GM18861 (cell line): ENCODE measurements at regions not wholly inside any gene's neighbourhood (a gene's known extent, or its start where the extent isn't known, plus 50 kb on each side); places are given as distances from the start of the nearest gene placed in this dataset.
"Not testable (repeated sequence)": the region's sequence is repeated elsewhere in the genome, so short reads cannot be mapped to it uniquely, and the experiment has no call there.

Experiments used
- ATAC-seq: cut with Tn5 transposase; IDR thresholded peaks from one replicate; pipeline ENCODE4 v1.9.1; 2021; ENCODE audit not compliant: unreplicated experiment

DNA sequence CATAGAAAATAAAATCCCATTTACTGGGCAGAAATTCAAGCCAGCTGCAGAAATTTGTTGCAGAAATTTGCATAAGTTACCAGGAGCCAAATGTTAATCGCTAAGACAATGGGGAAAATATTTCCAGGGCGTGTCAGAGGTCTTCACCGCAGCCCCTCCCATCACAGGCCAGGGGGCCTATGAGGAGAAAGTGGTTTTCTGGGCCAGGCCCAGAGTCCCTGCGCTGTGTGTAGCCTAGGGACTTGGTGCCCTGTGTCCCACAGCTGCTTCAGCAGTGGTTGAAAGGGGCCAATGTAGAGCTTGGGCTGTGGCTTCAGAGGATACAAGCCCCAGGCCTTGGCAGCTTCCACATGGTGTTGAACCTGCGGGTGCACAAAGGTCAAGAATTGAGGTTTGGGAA is 278.9 kb upstream of the PCDH9 start:
- ATAC-seq: no peak

DNA sequence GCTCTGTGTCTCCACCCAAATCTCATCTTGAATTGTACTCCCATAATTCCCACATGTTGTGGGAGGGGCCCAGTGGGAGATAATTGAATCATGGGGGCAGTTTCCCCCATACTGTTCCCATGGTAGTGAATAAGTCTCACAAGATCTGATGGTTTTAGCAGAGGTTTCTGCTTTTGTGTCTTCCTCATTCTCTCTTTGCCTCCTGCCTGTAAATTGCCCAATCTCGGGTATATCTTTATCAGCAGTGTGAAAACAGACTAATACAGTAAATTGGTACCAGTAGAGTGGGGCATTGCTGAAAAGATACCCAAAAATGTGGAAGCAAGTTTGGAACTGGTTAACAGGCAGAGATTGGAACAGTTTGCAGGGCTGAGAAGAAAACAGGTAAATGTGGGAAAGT is 278.1 kb upstream of the PCDH9 start:
- not testable (repeated sequence) for ATAC-seq

DNA sequence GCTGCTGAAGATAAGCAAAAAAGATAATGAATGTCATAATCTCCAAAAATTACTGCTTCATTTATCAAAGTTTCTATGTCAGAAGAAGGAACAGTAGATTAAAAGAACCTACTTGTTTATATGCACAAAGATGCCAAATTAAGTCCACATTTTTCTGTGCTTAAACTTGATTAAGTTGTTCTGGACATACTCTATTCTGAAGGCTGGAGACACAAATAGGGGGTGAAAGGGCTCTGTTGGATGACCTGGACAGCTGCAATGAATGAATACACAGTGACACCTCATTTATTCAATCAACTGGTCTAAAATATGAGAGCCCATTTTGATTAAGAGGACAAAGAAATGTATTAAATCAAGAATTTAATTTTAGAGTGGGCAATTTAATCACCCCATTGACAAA is 276.3 kb upstream of the PCDH9 start:
- ATAC-seq: no peak

DNA sequence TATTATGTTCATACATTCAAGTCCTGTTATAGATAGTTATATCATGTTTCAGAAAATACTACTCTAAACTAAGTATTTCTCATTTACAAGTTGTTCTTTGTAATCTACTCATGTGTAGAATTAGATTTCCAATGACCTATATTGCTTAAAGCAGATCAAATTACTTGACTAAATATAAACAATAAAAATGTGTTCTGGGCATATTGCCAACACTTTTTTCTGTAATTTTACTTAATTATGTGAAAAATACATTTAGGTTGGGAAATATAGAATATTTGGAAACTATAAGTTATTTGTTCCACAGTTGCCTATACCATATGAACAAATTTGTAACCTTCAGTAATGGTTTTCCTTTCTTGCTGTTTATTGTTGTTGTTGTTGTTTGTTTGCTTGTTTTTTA is 275.2 kb upstream of the PCDH9 start:
- no peak for ATAC-seq

DNA sequence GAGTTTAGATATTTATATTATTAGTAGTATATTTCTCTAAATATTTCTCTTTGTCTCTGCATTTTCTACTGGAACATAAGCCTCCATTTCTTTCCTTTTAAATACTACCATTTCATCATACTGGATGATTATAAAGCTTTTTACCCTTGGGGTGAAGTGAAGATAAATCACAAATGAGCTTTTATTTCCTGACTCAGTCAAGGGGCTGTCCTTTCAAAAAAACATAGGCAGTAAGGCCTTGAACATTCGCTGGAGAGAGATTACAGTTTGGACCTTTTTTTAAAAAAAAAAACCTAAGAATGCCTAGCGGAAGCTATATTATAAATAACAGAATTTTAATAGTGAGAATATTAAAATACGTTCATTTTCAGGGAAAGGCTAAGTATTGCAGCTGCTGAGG is 268.8 kb upstream of the PCDH9 start:
- no peak for ATAC-seq

DNA sequence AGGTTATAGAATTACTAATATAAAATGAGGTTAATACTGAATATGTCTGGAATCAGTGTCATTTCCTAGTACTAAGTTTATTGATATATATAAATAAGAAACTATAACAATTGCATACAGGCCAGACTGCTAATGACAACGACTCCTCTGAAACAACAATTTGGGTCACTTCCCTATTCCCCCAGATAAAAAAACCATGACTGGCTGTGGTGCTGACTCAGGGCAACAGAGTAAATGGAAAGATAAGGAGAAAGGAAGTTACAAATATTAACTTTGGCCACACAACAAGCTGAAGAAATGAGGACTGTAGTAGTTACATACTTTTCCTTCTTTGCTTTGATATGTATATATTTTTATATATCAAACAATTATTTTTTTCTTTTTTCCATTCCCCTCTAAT is 263.7 kb upstream of the PCDH9 start:
- no peak for ATAC-seq

DNA sequence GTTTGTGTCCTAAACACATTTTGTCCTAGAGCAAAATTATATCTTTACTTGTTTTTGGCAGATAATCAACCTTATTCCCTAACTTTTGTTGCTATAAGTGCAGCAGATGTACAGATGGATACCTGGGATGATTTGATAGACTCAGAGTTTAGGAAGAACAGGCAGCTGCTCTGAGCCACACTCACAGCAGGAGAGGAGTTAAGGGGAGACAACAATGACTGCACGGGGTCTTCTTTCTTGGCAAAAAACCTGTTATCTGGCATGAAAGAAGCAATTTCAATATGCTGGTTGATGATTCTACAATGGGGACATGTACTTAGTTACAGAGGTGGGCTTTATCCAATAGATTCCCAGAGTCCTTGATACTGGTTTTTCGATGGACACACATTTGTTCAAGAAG is 258.9 kb upstream of the PCDH9 start:
- ATAC-seq: no peak

DNA sequence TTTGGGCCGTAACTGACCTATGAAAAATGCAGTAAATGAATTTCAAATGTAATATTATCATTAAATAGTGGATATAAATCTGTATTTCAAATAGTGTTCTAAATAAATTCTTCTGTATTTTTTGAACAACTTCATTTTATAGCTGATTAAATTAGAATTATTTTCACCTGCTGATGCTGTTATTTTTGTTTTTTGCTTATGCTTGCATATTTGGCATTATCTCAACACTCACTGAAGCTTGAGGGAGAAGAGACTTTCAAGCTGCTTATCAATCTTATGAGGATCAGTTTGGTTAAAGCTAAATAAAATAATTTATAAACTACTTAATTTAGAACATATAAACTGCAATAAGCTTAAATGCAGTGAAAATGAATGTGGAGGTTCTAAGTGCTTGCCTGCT is 251.3 kb upstream of the PCDH9 start:
- ATAC-seq: no peak

DNA sequence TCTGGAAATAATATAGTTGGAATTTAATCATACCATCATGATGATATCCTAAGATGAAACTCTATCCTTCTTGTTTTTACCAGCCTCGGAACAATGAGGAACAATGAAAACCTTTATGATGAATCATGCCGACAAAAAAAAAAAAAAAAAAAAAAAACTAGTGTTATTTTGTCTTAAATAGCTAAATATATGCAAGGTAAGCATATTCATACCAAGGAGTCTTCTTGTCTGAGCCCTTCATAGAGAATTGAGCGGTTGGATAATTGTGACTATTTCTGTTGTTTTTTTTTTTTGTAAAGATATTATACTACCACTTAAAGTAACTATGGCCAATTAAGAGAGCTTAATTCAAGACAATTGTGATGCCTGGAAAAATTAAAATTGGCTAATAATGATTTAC is 244.0 kb upstream of the PCDH9 start:
- no peak for ATAC-seq

DNA sequence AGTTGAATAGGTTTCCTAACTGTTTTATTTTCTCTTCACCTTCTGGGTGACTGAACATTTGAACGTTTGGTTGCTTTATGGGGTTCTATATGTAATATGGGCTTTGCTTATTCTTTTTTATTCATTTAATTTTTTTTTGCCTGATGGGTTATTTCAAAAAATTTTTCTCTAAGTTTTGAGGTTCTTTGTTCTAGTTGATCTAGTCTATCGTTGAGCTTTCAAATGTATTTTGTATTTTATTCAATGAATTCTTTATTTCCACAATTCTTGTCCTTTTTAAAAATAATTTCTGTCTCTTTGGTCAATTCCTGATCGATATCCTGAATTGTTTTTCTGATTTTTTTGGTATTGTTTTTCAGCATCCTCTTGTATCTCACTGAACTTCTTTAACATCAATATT is 239.5 kb upstream of the PCDH9 start:
- no peak for ATAC-seq

DNA sequence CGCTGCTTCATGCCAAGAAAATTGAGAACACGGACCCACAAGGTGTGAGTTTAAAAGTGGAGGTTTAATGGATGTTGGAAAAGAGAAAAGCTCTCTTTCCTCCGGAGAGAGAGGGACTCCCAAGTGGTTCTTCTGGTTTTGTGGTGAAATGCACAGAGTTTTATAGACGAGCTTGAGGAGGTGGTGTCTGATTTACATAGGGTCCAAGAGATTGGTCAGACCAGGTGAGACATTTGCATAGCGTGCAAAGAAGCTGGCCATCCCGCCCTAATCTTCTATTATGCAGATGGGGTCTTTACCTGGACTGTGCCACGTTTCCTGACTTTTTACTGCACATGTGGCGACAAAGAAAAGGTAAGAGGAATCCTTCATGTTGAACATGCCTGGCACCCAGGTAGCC is 236.4 kb upstream of the PCDH9 start:
- no peak for ATAC-seq

DNA sequence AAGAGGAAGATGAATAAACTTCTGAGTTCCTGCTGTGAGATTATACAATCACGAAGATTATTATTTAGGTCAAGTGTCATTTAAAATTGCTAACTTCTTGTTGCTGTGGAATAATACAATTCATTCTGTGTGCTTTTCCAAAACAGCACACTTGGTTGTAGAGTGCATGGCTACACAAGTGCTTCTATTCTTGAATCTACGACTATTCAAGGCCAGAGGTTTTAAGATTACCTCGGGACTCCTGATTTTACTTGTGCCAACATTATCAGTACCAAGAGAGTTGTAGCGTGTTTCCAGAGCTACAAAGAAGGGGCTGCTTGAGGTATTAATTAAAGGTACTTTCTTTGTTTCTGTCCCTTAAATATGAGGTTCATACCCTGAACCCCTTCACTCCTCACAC is 234.0 kb upstream of the PCDH9 start:
- no peak for ATAC-seq

DNA sequence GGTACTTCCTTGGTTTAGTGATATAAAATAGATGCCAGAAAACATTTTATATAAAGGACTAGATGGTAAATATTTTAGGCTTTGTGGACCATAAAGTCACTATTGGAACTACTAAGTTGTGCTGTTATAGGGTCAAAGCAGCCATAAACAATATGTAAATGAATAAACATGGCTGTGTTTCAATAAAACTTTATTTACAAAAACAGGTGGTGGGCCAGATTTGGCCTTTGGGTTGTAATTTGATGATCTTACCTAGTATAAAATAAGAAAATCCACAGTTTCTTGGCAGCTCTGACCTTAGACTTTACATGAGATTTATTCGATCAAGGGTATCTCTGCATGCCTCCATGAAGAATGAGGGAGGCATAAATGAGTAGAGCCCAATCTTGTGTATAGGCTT is 232.0 kb upstream of the PCDH9 start:
- no peak for ATAC-seq

DNA sequence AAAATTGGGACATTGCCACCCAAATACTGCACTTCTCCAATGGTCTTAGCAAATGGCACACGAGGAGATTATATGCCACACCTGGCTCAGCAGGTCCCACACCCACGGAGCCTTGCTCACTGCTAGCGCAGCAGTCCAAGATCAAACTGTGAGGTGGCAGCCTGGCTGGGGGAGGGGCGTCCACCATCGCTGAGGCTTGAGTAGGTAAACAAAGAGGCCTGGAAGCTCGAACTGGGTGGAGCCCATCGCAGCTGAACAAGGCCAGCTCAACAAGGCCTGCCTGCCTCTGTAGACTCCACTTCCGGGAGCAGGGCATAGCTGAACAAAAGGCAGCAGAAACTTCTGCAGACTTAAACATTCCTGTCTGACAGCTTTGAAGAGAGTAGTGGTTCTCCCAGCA is 222.4 kb upstream of the PCDH9 start:
- not testable (repeated sequence) for ATAC-seq

DNA sequence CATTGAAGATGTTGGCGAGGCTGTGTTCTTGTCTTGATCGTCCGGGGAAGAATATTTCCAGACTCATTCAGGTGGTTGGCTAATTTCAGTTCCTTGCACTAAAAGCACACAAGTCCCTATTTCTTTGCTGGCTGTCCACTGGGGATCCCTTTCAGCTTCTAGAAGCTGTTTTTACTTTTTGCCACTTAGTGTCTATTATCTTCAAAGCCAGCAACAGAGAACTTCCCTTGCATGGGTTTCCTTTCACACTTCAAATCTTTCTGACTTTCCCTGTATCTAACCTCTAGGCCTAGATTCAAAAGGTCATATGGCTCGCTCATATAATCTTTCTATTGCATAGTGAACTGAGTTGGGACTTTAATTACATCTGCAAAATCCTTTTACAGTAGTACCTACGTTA is 215.3 kb upstream of the PCDH9 start:
- no peak for ATAC-seq

DNA sequence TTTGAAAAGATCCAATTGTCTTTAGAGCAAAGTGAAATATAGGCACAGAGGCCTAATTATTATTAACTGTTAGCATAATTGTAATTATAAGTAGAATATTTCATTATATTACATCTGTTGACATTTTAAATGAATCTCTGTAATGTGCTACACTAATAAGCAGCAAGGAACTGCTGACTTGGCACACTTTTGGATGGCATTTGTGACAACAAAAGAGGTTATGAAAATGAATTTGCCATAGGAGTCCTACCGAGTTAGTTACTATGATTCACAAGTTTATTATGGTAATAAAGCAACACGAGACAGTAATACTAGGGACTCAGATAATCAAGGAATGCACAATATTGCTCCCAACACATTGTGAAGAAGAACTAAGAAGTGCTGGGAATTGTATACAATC is 213.8 kb upstream of the PCDH9 start:
- ATAC-seq: no peak

DNA sequence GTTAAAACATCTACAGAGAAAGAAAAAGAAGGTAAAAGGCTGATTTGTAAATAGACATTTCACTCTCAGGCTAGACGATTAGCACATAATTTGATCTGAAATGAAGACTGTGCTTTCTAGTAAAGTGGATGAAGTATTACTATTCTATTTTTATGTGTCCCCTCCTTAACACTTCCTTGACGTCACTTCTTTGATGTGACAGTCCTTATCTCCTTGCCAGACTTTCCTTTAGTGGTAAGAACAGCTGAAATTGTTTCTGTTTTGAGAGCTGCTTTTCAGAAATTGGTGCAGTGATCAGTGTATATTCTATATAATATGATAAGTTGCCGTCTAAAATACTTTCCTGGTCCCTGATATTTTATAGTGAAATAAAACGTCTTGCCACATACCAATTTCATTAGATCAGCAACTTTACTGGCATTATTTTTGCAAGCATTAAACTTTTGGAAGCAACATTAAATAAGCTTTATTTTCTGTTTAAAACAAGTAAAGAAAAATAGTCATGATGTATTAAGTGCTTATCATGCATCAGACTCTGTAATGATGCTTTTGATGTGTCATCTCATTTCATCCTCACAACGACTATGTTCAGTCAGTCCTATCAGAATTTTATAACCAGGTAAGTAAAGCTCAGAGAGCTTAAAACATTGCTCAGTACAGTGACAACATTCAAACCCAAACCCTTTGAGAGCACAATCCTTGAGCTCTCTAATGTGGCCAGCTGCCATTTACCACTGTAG is 210.3 kb upstream of the PCDH9 start:
- ATAC-seq: no peak

DNA sequence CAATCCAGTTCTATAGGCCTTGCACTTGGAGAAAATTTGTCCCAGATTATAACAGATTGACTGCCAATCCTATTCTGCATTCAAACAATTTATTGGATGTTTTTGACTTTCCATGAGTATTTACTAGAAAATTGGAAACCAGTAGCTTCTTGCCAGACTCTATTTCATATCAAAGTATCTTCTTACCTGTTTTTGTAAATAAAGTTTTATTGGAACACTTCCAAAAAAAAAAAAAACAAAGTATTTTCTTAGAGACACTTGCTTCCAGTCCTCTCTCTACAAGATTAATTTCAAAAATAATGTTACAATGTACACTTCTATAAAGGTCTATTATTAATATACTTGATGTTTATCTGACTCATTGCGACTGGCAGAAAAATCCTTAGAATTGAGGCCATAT is 209.2 kb upstream of the PCDH9 start:
- ATAC-seq: no peak

DNA sequence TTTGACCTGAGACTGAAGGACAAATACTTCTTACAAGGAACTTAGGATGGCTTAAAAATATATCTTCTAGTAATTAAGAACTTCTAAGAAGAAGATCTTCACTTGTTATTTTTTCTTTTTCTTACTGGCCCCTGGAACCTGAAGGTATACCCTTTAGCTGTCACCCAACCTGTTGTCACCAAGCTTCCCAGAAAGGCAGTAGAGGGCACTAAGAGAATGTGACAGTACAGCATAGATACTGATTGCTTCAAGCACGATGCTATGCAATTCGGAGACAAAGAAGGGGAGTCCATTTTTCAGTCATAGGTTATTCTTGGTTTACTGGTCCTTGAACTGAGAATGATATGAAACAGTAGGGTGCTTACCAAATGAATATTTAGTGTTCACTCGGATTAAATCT is 208.3 kb upstream of the PCDH9 start:
- no peak for ATAC-seq

DNA sequence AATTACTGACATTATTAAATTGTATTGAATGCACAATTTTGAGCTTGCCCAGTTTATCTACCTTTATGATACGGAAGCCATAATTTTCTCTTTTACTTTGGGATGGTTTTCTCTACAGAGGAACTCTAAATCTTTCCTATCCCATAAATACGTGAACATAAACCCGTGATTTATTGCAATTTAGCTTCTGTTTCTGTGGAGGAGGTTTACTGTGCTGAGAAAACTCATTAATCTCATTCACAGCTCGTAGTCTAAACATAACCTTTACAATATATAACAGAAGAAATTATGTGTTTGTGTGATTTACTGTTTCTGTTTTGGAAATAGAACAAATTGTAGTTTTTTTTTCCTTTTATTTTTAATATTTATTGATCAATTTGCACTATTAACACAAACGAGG is 207.1 kb upstream of the PCDH9 start:
- ATAC-seq: no peak

DNA sequence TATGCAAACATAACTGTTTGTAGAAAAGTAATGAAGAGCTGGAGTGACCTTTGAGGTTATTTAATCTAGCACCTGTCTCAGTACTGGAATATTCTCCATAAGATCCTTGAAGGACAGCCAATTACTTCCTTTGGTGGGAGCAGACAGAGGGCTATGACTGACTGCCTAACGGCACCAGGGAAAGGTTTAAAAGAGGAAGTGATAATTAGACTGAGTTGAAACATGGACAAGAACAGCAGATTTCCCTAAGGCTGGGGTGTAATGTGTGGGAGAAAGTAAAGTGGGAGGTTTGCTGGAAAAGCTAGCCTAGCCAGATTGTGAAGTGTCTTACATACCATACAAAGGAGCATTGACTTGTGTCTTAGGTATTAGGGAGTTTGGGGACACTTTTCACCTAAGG is 191.3 kb upstream of the PCDH9 start:
- ATAC-seq: no peak

DNA sequence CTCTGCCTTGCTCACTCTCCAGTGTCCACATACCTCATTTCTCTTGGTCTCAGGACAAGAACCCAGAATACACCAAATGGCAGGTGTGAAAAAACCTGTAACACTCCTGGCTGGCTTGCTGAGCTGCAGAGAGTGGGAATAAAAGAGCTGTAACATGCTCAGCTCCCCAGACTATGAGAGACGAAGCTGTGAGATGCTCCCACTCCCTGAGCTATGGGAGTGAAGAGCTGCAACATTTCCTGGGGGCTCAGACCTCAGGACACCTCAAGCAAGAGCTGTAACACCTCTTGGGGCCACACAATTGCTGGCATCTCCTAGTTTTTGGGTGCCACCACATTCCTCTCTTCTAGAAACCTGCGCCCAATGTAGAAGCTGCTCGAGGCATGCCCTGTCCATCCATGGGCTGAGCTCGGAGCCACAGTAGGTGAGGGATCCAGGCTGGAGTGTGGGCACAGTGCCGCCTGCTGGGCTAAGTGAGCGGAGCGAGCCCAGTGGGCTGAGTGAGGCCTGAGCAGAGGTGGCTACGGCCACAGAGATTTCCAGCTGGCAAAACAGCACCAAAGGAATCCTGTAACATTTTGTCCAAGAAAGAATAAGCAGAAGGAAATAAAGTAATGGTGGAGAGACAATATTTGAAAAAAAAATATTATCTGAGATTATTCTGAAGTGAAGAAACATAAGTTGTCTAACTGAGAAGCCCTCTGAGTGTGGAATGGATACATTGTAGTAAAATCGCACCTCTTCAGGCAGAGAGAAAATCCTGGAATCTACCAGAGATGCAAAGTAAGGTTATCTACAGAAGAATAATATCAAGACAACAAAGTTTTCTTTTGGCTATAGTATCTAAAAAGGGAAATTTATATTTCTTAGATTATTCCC is 186.2 kb upstream of the PCDH9 start:
- ATAC-seq: no peak

DNA sequence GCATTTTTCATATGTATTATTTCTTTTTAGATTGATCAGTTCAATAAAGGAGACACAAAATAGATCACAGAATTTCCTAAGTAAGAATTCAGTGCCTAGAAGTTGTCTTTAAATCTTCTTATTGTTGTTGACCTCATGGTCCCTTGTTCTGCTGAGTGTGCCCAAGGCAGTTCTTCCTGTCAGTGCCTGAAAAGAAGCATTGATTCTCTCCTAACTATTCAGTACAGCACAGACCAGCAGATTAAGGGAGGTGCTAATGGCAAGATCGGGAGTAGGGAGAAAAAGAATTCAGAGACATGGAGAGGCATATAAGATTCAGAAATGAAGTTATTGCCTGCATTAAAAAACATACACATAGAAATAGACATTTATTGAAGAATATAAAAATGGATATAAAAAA is 180.5 kb upstream of the PCDH9 start:
- no peak for ATAC-seq
